K562 (cell line): ENCODE measurements at regions not wholly inside any gene's neighbourhood (a gene's known extent, or its start where the extent isn't known, plus 50 kb on each side); places are given as distances from the start of the nearest gene placed in this dataset.
A peak's percentile ranks its signal among the peaks of the same experiment; 100 is the strongest.

Experiments
- ATAC-seq: fragments of 200-7000 bp; cut with Tn5 transposase; 3 replicates; pipeline ENCODE4 v1.9.1; 2020; ENCODE audit warnings: moderate library complexity
- BruUV-seq: library from RNA; stranded (reverse); fragments of 400-500 nt; replicated peaks from 2 replicates; lab custom pipeline; 2021; lab: Mats Ljungman, UMichigan
- CTCF ChIA-PET: fragments of 300-600 bp; formaldehyde crosslinking; extraction: SDS; loops from one replicate; lab custom pipeline; 2021; ENCODE audit warnings: low intra/inter-chr PET ratio; lab: Yijun Ruan, JAX
- POLR2A ChIA-PET: fragments of 300-600, 350-650 bp; sonication (Branson Sonifier 250); formaldehyde crosslinking; extraction: SDS; loops from one replicate; lab custom pipeline; 2021; ENCODE audit warnings: antibody characterized with exemption, inconsistent platforms; lab: Yijun Ruan, JAX
- DNase-seq, 4 experiments: peaks; one replicate each; pipeline versions ENCODE4 v3.0.0 to v3.0.0-alpha.2; 2011 to 2018; ENCODE audit warnings: low spot score in 3 of 4, mixed read lengths in 3 of 4; ENCODE audit errors: extremely low read depth in 1 of 4
- FAIRE-seq: peaks from 2 replicates; lab custom pipeline; 2011; peaks lifted over from hg19 to GRCh38; lab: Jason Lieb, UNC
- H2AFZ ChIP-seq: 2 replicates; pipeline ENCODE4 v1.6.0; 2011; ENCODE audit warnings: low read depth, low read length, control low read depth, inconsistent platforms
- H3K27ac ChIP-seq: fragments of 200-600 bp; 3 replicates; pipeline ENCODE4 v1.8.0; 2011; ENCODE audit warnings: low read depth, mild to moderate bottlenecking, control low read depth, inconsistent platforms, low read length, moderate library complexity, mixed read lengths; ENCODE audit errors: extremely low read depth
- H3K27me3 ChIP-seq, 2 experiments: fragments of 300-600 bp in 1 of 2; 2 replicates in 1 of 2; 3 replicates in 1 of 2; pipeline versions ENCODE4 v1.6.0 to v1.8.0; 2011; ENCODE audit warnings: inconsistent platforms in 2 of 2, low read length in 2 of 2, mild to moderate bottlenecking in 1 of 2, mixed read lengths in 1 of 2, moderate library complexity in 1 of 2; ENCODE audit not compliant: control insufficient read depth in 2 of 2, insufficient read depth in 2 of 2
- H3K36me3 ChIP-seq: fragments of 300-600 bp; 3 replicates; pipeline ENCODE4 v1.8.0; 2011; ENCODE audit warnings: mild to moderate bottlenecking, low read length, inconsistent platforms; ENCODE audit not compliant: control insufficient read depth, insufficient read depth
- H3K4me1 ChIP-seq, 2 experiments: fragments of 200-600 bp in 1 of 2; replicated peaks in 1 of 2; 2 replicates in 1 of 2; 3 replicates in 1 of 2; pipeline versions ENCODE4 v1.5.1 to v1.8.0; 2011; ENCODE audit warnings: inconsistent platforms in 2 of 2, low read length in 2 of 2, mild to moderate bottlenecking in 1 of 2, mixed read lengths in 1 of 2, moderate library complexity in 1 of 2; ENCODE audit not compliant: control insufficient read depth in 2 of 2, insufficient read depth in 2 of 2
- H3K4me2 ChIP-seq: 2 replicates; pipeline ENCODE4 v1.6.1; 2011; ENCODE audit warnings: low read length, control low read depth, inconsistent platforms, mixed read lengths; ENCODE audit not compliant: insufficient read depth
- H3K4me3 ChIP-seq: fragments of 200-600 bp; sonication (generic), shearing (Covaris generic); 2 replicates; pipeline ENCODE4 v1.5.1; 2016; ENCODE audit warnings: control low read depth, inconsistent platforms
- H3K79me2 ChIP-seq: fragments of 200-600 bp; 3 replicates; pipeline ENCODE4 v1.8.0; 2011; ENCODE audit warnings: low read length, inconsistent platforms; ENCODE audit not compliant: control insufficient read depth, insufficient read depth
- H3K9ac ChIP-seq, 2 experiments: 2 replicates each; pipeline versions ENCODE4 v1.6.0 to v1.6.1; 2011; ENCODE audit warnings: low read depth in 2 of 2, low read length in 2 of 2, control low read depth in 1 of 2, inconsistent platforms in 1 of 2, mild to moderate bottlenecking in 1 of 2, mixed read lengths in 1 of 2; ENCODE audit not compliant: insufficient read depth in 1 of 2
- H3K9me1 ChIP-seq: one replicate; pipeline ENCODE4 v1.6.0; 2011; ENCODE audit warnings: inconsistent platforms, mild to moderate bottlenecking, low read length, moderate library complexity; ENCODE audit not compliant: control insufficient read depth, insufficient read depth
- H3K9me3 ChIP-seq: replicated peaks from 2 replicates; pipeline ENCODE4 v1.5.1; 2011; ENCODE audit warnings: low read depth, low read length, inconsistent platforms; ENCODE audit not compliant: control insufficient read depth, insufficient read depth
- H4K20me1 ChIP-seq: replicated peaks from 2 replicates; pipeline ENCODE4 v1.6.1; 2011; ENCODE audit warnings: low read length, inconsistent platforms, mixed read lengths; ENCODE audit not compliant: control insufficient read depth, insufficient read depth
- BRD9 ChIP-seq: fragments of 450-650 bp; IDR thresholded peaks from 2 replicates; pipeline ENCODE4 v1.6.1; 2018; ENCODE audit warnings: low read depth; ENCODE audit not compliant: partially characterized antibody
- CEBPG ChIP-seq, 3 experiments: fragments of 200-800 bp in 1 of 3; sonication (Bioruptor generic) in 1 of 3; sonication (generic) in 1 of 3; formaldehyde crosslinking in 1 of 3; IDR thresholded peaks in 2 of 3; conservative IDR thresholded peaks in 1 of 3; 2 replicates each; pipeline versions ENCODE4 v1.6.1 to v1.8.0; 2016 to 2022; ENCODE audit warnings: missing compliant biosample characterization in 2 of 3, missing genetic modification characterization in 2 of 3, mild to moderate bottlenecking in 1 of 3, missing genetic modification reagents in 1 of 3
- GABPA ChIP-seq: fragments of 200-800 bp; sonication (Bioruptor generic); conservative IDR thresholded peaks from 2 replicates; pipeline ENCODE4 v1.6.1; 2016; ENCODE audit warnings: low read depth, missing genetic modification characterization, missing compliant biosample characterization
- HCFC1 ChIP-seq: IDR thresholded peaks from 2 replicates; pipeline ENCODE4 v1.6.1; 2012; ENCODE audit warnings: low read depth, low read length, improper control_type of control experiment
- KDM4B ChIP-seq, 2 experiments: fragments of 450-650 bp in 1 of 2; sonication (generic) in 1 of 2; IDR thresholded peaks; 2 replicates each; pipeline ENCODE4 v1.6.1; 2016 to 2017; ENCODE audit warnings: borderline replicate concordance in 2 of 2, antibody characterized with exemption in 1 of 2, low read depth in 1 of 2, mild to moderate bottlenecking in 1 of 2
- KLF13 ChIP-seq: fragments of 450-650 bp; IDR thresholded peaks from 2 replicates; pipeline ENCODE4 v1.6.1; 2016; ENCODE audit warnings: missing genetic modification characterization, low read depth, mild to moderate bottlenecking, missing compliant biosample characterization, moderate library complexity, borderline replicate concordance
- MYNN ChIP-seq, 2 experiments: sonication (generic); formaldehyde crosslinking in 1 of 2; IDR thresholded peaks; 2 replicates each; pipeline versions ENCODE4 v1.5.0 to v1.6.1; 2016 to 2020; ENCODE audit warnings: antibody characterized with exemption in 1 of 2, missing genetic modification reagents in 1 of 2
- POLR2B ChIP-seq: fragments of 450-650 bp; IDR thresholded peaks from 2 replicates; pipeline ENCODE4 v1.6.1; 2018; ENCODE audit warnings: low read depth; ENCODE audit not compliant: partially characterized antibody
- PYGO2 ChIP-seq: fragments of 450-650 bp; IDR thresholded peaks from 2 replicates; pipeline ENCODE4 v1.6.1; 2016; ENCODE audit warnings: mild to moderate bottlenecking, missing genetic modification characterization, moderate library complexity, missing compliant biosample characterization
- THRAP3 ChIP-seq: fragments of 450-650 bp; IDR thresholded peaks from 2 replicates; pipeline ENCODE4 v1.6.1; 2016; ENCODE audit warnings: mild to moderate bottlenecking, inconsistent platforms, borderline replicate concordance
- ZBTB1 ChIP-seq: sonication (generic); formaldehyde crosslinking; IDR thresholded peaks from 2 replicates; pipeline ENCODE4 v1.8.1; 2023; ENCODE audit warnings: missing genetic modification reagents, low read depth, mild to moderate bottlenecking, borderline replicate concordance
- ZNF165 ChIP-seq: fragments of 250-450 bp; sonication (Bioruptor Pico); IDR thresholded peaks from 2 replicates; pipeline ENCODE4 v1.4.0; 2020; ENCODE audit warnings: borderline replicate concordance
- ZNF780A ChIP-seq: fragments of 250-450 bp; sonication (Bioruptor Pico); IDR thresholded peaks from 2 replicates; pipeline ENCODE4 v1.5.0; 2021; ENCODE audit warnings: mild to moderate bottlenecking
- WGBS: fragments of 100-300 bp; shearing (Covaris generic); methylation state at CpG from one replicate; pipeline ENCODE4 v1.1.6; 2016; ENCODE audit warnings: low coverage, mixed read lengths; ENCODE audit not compliant: insufficient coverage; ENCODE audit errors: missing lambda C conversion rate; 5-methylcytosine and 5-hydroxymethylcytosine counted together
- in situ Hi-C: fragments of 300-500 bp; cut with MboI; formaldehyde crosslinking; loops from 4 replicates; pipeline ENCODE4 v1.15.0; 2018; ENCODE audit warnings: inconsistent platforms, mixed read lengths
- intact Hi-C: fragments of 100-400 bp; cut with micrococcal nuclease; formaldehyde crosslinking; loops from 2 replicates; pipeline ENCODE4 v1.14.2; 2022
- TF ChIP-seq, protein P1 (sequence below), 2 experiments: fragments of 450-650 bp in 1 of 2; sonication (generic) in 1 of 2; formaldehyde crosslinking in 1 of 2; IDR thresholded peaks in 1 of 2; conservative IDR thresholded peaks in 1 of 2; 2 replicates each; pipeline versions ENCODE4 v1.6.1 to v1.8.1; 2016 to 2023; ENCODE audit warnings: mild to moderate bottlenecking in 2 of 2, moderate library complexity in 2 of 2, inconsistent platforms in 1 of 2, missing genetic modification reagents in 1 of 2

DNA sequence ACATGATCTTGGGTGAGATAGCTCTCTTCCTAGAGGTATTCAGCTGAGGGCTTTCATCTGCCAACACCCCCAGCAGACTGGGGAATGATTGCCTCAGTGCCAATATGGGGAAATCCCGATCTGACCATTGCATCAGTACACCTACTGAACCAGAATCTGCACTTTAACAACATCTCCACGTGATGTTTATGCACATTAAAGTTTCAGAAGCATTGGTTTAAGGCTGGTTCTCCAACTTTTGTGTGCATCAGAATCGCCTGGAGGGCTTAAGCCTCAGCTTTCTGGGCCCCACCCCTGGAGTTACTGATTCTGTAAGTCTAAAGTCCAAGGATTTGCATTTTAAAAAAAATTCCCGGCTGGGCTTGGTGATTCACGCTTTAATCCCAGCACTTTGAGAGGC lies 123.6 kb upstream of the MED13 start (continued):
- no peak for TF ChIP-seq CEBPG (CRISPR knock-in tag; IDR thresholded peaks at IDR 0.05)
- peak in 1 of 2 experiments; percentile 37; a peak in 1 of 4 replicates for TF ChIP-seq CEBPG (tag; conservative IDR thresholded peaks at IDR 0.05 in 1 of 2, IDR thresholded peaks at IDR 0.05 in 1 of 2)
- no peak for TF ChIP-seq KLF13 (tag)
- TF ChIP-seq ZNF165 (CRISPR knock-in tag), result no peak
- TF ChIP-seq THRAP3, result no peak

- H3K9me1 ChIP-seq, result peaks cover 4% of the 10 kb centered on the region
- intact Hi-C loops, result no loop called here
- ChIA-PET CTCF (no interaction called here), POLR2A (interaction anchor here (1.1 to 1.2 kb wide), 2 partner anchors 14 to 15 kb away, joined by 3 to 5 read pairs; no protein-coding TSS in a partner anchor)
- H3K9ac ChIP-seq, result no peak overlapping the region
- 7% methylated on average over 3 of the region's 3 CpGs for WGBS
- no peak overlapping the region for H3K4me2 ChIP-seq
- in situ Hi-C loops, result no loop called here
- H3K4me1 ChIP-seq, result peaks cover 12 to 17% of the 10 kb centered on the region in 2 experiments
- no peaks in the 10 kb centered on the region for H4K20me1 ChIP-seq
- H3K9me3 ChIP-seq, result no peaks in the 10 kb centered on the region
- H2AFZ ChIP-seq, result 0 out of 2 replicates have a peak overlapping the region, but pooled peaks have one; percentile 12
- no peaks in the 10 kb centered on the region for H3K79me2 ChIP-seq
- no peak for FAIRE-seq
- no peak for ATAC-seq
- peak overlapping the region; percentile 13; the same call in 2 of the 3 replicates for H3K27ac ChIP-seq
- no peaks in the 10 kb centered on the region for H3K27me3 ChIP-seq
- no peaks in the 10 kb centered on the region for H3K36me3 ChIP-seq
- BruUV-seq, result no TSS peak
- no peak overlapping the region for H3K4me3 ChIP-seq
- peak in 2 of 4 experiments; percentile 50 to 60 for DNase-seq
- no peak for TF ChIP-seq POLR2B
- TF ChIP-seq, protein P1, sequence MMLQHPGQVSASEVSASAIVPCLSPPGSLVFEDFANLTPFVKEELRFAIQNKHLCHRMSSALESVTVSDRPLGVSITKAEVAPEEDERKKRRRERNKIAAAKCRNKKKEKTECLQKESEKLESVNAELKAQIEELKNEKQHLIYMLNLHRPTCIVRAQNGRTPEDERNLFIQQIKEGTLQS (IDR thresholded peaks at IDR 0.05), result peak; percentile 24; the same call in 1 of the 2 replicates
- TF ChIP-seq, protein P1 (CRISPR knock-in tag; conservative IDR thresholded peaks at IDR 0.05), result no peak
- TF ChIP-seq BRD9, result no peak
- no peak for TF ChIP-seq KDM4B (IDR thresholded peaks at IDR 0.05; ENCODE audit: borderline replicate concordance in 2 of 2, low read depth in 1 of 2)
- no peak for TF ChIP-seq ZBTB1
- no peak for TF ChIP-seq ZNF780A (CRISPR knock-in tag)
- TF ChIP-seq GABPA (tag), result peak; percentile 31; the same call in 1 of the 2 replicates
- TF ChIP-seq PYGO2 (tag), result no peak
- no peak for TF ChIP-seq HCFC1
- no peak for TF ChIP-seq MYNN (IDR thresholded peaks at IDR 0.05)
- TF ChIP-seq MYNN (CRISPR knock-in tag; IDR thresholded peaks at IDR 0.05), result no peak
Measured at GRCh38 chr17:62187681-62188080, 122.6 kb upstream of the MED13 start.
